GM12891 (cell line): ENCODE measurements at regions not wholly inside any gene's neighbourhood (a gene's known extent, or its start where the extent isn't known, plus 50 kb on each side); places are given as distances from the start of the nearest gene placed in this dataset.

Experiments used
- PAX5 ChIP-seq: IDR thresholded peaks from 2 replicates; pipeline ENCODE4 v1.6.1; 2011; ENCODE audit warnings: low read length, moderate library complexity, mild to moderate bottlenecking; ENCODE audit not compliant: insufficient read depth, severe bottlenecking
- POLR2A ChIP-seq: IDR thresholded peaks from 2 replicates; pipeline ENCODE4 v1.6.1; 2011; ENCODE audit warnings: low read depth, low read length, control low read depth
- POLR2AphosphoS5 ChIP-seq: IDR thresholded peaks from 2 replicates; pipeline ENCODE4 v1.6.1; 2011; ENCODE audit warnings: low read depth, low read length, control low read depth
- POU2F2 ChIP-seq: IDR thresholded peaks from 2 replicates; pipeline ENCODE4 v1.6.1; 2011; ENCODE audit warnings: low read depth, mild to moderate bottlenecking, control low read depth, low read length, moderate library complexity
- SPI1 ChIP-seq: IDR thresholded peaks from 2 replicates; pipeline ENCODE4 v1.6.1; 2011; ENCODE audit warnings: low read depth, low read length, control low read depth
- TAF1 ChIP-seq: IDR thresholded peaks from 2 replicates; pipeline ENCODE4 v1.6.1; 2011; ENCODE audit warnings: low read depth, low read length, control low read depth

DNA sequence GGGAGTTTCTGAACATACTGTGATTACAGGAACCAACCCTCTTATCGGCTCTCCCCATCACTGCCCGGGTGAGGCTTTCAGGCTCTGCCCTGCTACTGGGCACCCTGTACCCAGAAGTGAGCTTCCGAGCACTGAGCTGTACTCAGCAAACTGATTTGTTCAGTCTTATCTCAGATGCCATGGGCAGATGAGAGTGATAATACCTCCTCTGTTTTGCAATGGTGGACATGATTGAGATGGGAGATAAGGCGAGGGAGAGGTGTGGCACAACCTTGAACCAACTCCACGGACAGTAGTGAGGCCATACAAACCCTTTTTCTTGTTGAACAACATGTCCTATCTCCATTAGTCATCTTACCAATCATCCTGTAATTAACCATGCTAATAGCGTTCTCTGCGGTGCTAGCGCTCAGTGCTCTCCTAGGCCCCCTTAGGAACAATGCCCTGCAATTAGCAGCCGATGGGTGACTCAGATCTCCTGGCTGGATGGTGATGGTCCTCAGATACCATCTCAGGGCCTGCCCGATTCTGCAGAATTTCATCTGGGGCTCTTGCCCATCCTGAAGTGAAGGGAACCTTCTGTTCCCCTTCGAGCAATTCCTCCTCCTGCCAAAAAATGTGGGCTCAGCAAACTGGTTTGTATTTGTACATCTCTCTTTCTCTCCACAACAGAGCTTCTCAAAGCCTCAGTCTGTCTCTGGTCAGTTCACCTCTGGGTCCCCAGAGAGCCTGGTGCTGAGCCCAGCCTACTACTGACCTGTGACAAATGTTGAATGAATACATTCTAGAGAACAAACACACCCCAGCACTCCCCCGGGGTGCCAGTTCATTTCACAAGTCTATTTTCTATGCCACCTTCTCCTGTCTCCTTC is 139.3 kb upstream of the IRX3 start:
- no peak for TF ChIP-seq POLR2A
- no peak for TF ChIP-seq POLR2AphosphoS5
- TF ChIP-seq POU2F2: no peak
- TF ChIP-seq TAF1: no peak
- TF ChIP-seq PAX5: no peak
- TF ChIP-seq SPI1: no peak
